ENCODE measurements at regions not wholly inside any gene's neighbourhood (a gene's known extent, or its start where the extent isn't known, plus 50 kb on each side); places are given as distances from the start of the nearest gene placed in this dataset.
"Not testable (repeated sequence)": the region's sequence is repeated elsewhere in the genome, so short reads cannot be mapped to it uniquely, and the experiment has no call there.

DNA sequence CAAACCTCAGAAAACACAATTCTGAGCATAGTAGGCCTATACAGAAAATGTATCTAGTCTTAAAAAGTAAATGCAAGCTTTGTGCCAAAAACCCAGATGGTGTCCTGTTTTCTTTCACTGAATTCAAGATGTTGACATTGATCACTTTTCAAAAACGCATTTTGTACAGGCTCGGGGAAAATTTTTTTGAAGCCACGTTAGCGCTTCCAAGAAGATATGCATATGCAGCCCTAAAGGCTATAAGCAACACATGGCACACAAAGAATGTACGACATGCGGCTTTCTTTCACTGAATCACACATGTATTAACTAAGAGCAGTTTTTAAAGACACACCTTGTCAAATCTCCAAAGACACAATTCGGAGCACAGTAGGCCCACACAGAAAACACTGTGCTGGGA, 115.4 kb downstream of the MRPL57 start:
- CTCF ChIA-PET: interaction anchor here (2.1 kb wide), 1 partner anchor 185 kb away, joined by 7 read pairs; no protein-coding TSS in a partner anchor

DNA sequence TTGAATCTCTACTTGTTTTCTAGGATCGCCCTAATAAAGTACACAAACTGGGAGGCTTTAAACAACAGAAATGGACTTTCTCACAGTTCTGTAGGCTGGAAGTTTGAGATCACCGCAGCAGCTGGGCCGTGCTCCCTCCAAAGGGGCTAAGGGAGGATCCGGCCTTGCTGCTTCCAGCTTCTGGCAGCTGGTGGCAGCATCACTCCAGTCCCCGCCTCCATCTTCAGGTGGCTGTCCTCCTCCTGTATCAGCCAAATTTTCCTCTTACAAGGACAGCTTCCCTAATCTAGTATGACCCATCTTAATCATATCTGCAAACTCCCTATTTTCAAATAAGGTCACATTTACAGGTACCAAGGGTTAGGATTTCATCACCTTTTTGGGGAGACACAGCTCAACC, 120.5 kb downstream of the MRPL57 start:
- H3K9me3 ChIP-seq (ENCODE audit: control insufficient read depth, insufficient read depth, low read length); H3K4me3 ChIP-seq (ENCODE audit: low read depth, low read length); POLR2A ChIA-PET; H3K27ac ChIP-seq (ENCODE audit: low read depth, low read length); DNase-seq (ENCODE audit: low read depth, low spot score); H3K27me3 ChIP-seq (ENCODE audit: control insufficient read depth, insufficient read depth, low read length): not testable (repeated sequence)
- TF ChIP-seq, protein P1, sequence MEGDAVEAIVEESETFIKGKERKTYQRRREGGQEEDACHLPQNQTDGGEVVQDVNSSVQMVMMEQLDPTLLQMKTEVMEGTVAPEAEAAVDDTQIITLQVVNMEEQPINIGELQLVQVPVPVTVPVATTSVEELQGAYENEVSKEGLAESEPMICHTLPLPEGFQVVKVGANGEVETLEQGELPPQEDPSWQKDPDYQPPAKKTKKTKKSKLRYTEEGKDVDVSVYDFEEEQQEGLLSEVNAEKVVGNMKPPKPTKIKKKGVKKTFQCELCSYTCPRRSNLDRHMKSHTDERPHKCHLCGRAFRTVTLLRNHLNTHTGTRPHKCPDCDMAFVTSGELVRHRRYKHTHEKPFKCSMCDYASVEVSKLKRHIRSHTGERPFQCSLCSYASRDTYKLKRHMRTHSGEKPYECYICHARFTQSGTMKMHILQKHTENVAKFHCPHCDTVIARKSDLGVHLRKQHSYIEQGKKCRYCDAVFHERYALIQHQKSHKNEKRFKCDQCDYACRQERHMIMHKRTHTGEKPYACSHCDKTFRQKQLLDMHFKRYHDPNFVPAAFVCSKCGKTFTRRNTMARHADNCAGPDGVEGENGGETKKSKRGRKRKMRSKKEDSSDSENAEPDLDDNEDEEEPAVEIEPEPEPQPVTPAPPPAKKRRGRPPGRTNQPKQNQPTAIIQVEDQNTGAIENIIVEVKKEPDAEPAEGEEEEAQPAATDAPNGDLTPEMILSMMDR (IDR thresholded peaks at IDR 0.05; ENCODE audit: low read depth, low read length): peak; percentile 50
- CTCF ChIA-PET: interaction anchor here (0.7 to 6.9 kb wide), 22 partner anchors 8 to 1498 kb away, joined by 3 to 110 read pairs (median 4); partner anchors contain the start of genes SKA3 and ZDHHC20

More for the DNA sequence above, 115.4 kb downstream of the MRPL57 start:
- no peak overlapping the region for H3K4me3 ChIP-seq (ENCODE audit: low read depth, low read length)
- H3K27me3 ChIP-seq (ENCODE audit: control insufficient read depth, insufficient read depth, low read length): peaks cover 2% of the 10 kb centered on the region
- no peak for DNase-seq (ENCODE audit: low read depth, low spot score)
- no peaks in the 10 kb centered on the region for H3K9me3 ChIP-seq (ENCODE audit: control insufficient read depth, insufficient read depth, low read length)
- POLR2A ChIA-PET: no interaction called here
- no peak overlapping the region for H3K27ac ChIP-seq (ENCODE audit: low read depth, low read length)
- TF ChIP-seq, protein P1 (IDR thresholded peaks at IDR 0.05; ENCODE audit: low read depth, low read length): no peak

DNA sequence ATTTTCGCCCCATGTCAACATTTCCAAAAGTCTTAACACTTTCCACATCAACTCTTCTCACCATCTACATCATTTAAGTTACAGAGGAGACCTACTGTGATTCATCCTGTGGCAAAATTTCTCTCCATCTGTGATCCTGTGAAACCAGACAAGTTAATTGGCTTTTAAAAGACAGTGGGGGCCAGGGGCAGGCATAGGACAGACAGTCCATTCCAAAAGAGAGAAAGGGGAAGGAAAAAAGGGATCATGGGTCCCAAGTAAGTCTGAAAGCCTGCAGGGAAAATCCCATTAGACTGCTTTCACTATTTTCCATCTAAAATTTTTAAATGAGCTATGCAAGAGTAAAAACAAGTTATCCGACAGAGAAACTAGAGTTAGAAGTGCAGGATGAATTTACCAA, 121.0 kb downstream of the MRPL57 start:
- ChIA-PET POLR2A (no interaction called here), CTCF (interaction anchor here (0.6 to 6.9 kb wide), 26 partner anchors 8 to 1498 kb away, joined by 3 to 110 read pairs (median 4); partner anchors contain the start of genes SKA3 and ZDHHC20)
- TF ChIP-seq, protein P1 (IDR thresholded peaks at IDR 0.05; ENCODE audit: low read depth, low read length): no peak
- no peak for DNase-seq (ENCODE audit: low read depth, low spot score)
- peak overlapping the region; percentile 66 for H3K27ac ChIP-seq (ENCODE audit: low read depth, low read length)
- H3K4me3 ChIP-seq (ENCODE audit: low read depth, low read length): peak overlapping the region; percentile 87
- H3K27me3 ChIP-seq (ENCODE audit: control insufficient read depth, insufficient read depth, low read length): peaks cover 2% of the 10 kb centered on the region
- no peaks in the 10 kb centered on the region; the same call in 1 of the 2 replicates for H3K9me3 ChIP-seq (ENCODE audit: control insufficient read depth, insufficient read depth, low read length)

DNA sequence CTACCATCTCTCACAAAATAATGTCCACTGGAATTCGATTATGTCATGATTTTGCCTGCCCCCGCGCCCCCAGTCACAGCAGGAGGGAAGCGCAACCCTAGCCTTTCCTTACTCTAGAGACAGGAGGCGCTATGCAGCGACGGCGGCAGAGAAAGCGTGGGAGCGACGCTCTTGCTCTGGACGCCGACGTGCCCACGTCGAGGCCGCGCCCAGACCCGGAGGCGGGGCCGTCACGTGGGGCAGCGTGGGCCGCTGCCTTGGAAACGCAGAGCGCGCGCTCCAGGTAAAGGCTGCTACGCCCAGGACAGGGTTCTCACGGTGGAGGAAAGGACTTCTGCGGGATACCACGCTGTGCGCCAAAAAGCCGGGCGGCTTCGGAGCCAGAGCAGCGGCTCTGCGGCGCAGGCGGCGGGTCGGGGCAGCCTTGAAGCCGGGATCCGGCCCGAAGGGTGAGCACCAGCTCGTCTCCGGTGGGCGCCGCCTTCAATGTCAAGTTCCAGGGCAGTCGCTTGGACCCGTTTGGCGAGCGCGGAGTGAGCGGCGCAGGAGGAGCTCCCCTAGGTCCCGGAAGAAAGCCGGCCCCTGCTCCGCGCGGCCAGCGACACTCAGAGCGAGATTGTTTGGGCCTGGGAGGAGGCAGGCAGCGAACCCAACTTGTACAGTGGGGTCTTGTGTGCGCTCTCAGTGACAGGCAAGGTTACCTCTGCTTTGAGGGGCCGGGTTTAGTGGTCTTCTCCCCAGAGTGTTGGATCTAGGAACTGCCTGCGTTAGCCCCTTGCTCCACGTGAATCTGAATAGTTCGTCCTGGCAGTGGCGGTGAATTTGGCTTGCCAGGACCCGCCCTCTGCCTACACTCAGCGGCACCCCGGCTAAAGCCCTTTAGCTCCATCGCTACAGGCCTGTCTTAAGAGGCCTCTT, 121.7 kb downstream of the MRPL57 start:
- Histone ChIP-seq H3K27me3 (ENCODE audit: control insufficient read depth, insufficient read depth, low read length) (no peaks in the 10 kb centered on the region), H3K4me3 (ENCODE audit: low read depth, low read length) (peak overlapping the region; percentile 87), H3K9me3 (ENCODE audit: control insufficient read depth, insufficient read depth, low read length) (no peaks in the 10 kb centered on the region; the same call in 1 of the 2 replicates), H3K27ac (ENCODE audit: low read depth, low read length) (no peak overlapping the region)
- TF ChIP-seq, protein P1 (IDR thresholded peaks at IDR 0.05; ENCODE audit: low read depth, low read length): peak; percentile 91
- ChIA-PET POLR2A (no interaction called here), CTCF (interaction anchor here (0.5 to 6.9 kb wide), 28 partner anchors 8 to 1497 kb away, joined by 3 to 110 read pairs (median 4); partner anchors contain the start of genes SKA3 and ZDHHC20)
- DNase-seq (ENCODE audit: low read depth, low spot score): peak; percentile 69

GRCh38 chr13:21304256-21304655, 127.8 kb downstream of the MRPL57 start:
- ChIA-PET CTCF (no interaction called here), POLR2A (no interaction called here)
- H3K4me3 ChIP-seq (ENCODE audit: low read depth, low read length): no peak overlapping the region
- TF ChIP-seq, protein P1 (IDR thresholded peaks at IDR 0.05; ENCODE audit: low read depth, low read length): no peak
- H3K27me3 ChIP-seq (ENCODE audit: control insufficient read depth, insufficient read depth, low read length): no peaks in the 10 kb centered on the region
- H3K9me3 ChIP-seq (ENCODE audit: control insufficient read depth, insufficient read depth, low read length): no peaks in the 10 kb centered on the region
- H3K27ac ChIP-seq (ENCODE audit: low read depth, low read length): no peak overlapping the region
- DNase-seq (ENCODE audit: low read depth, low spot score): no peak

DNA sequence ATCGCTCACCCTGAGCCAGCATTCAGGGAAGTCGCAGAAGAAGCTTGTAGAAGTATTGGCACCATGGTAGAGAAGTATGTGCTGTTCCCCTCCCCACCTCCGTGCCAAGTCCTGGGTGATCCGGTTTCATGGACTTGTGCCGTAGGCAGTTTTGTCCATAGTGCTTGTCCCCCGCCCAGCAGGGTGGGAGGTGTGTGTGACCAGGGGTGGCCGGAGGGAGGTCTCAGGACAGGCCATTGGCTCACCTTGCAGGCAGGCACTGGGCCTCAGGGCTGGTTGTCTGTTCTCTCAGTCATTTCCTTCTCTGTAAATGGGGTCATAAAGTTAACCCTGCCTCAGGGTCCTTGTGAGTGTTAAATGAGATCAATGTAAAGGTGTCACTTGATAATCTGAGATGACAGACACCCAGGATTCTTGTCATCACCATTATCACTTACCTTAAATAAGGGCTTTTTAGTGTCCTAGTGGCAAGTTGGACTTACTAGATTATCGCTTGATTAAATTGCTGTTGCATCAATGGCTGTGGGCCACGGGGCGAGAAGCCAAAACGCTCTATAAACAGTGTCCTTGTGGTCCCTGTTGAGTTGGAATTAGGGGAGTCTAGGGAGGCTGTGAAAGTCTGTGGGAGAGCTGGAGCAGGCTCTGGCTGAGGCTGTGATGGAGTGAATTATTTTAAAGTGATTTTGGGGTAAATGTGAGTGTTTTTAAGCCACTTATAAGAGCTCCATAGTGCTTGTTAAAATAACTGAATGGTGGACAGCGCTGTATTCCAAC, 130.0 kb downstream of the MRPL57 start:
- POLR2A ChIA-PET; H3K4me3 ChIP-seq (ENCODE audit: low read depth, low read length); H3K9me3 ChIP-seq (ENCODE audit: control insufficient read depth, insufficient read depth, low read length); DNase-seq (ENCODE audit: low read depth, low spot score); H3K27me3 ChIP-seq (ENCODE audit: control insufficient read depth, insufficient read depth, low read length); H3K27ac ChIP-seq (ENCODE audit: low read depth, low read length): not testable (repeated sequence)
- CTCF ChIA-PET: interaction anchor here (1.2 kb wide), 1 partner anchor 9 kb away, joined by 3 read pairs; no protein-coding TSS in a partner anchor

DNA sequence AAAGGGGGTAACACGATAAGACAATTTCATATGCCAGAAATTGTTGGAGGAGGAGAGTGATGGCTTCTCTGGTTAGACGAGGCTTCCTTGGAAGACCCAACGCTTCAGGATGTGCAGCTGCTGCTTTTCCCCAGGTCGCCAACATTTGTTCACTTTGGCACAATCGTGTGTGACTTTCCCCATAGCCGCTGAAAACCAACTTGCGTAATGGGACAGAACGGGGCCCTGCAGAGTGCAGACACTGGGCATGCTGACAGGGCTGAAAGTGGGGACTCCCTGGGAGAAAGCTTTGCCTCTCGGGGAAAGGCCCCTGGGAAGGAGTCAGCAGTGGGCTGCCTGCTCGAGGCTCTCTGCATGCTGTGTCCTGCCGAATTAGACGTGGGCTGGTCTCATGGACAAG, 130.7 kb downstream of the MRPL57 start:
- H3K9me3 ChIP-seq (ENCODE audit: control insufficient read depth, insufficient read depth, low read length); H3K27me3 ChIP-seq (ENCODE audit: control insufficient read depth, insufficient read depth, low read length); CTCF ChIA-PET; H3K27ac ChIP-seq (ENCODE audit: low read depth, low read length); H3K4me3 ChIP-seq (ENCODE audit: low read depth, low read length); DNase-seq (ENCODE audit: low read depth, low spot score); POLR2A ChIA-PET: not testable (repeated sequence)

All from AG04450 (cell line).